ACHN (cell line): ENCODE measurements at regions not wholly inside any gene's neighbourhood (a gene's known extent, or its start where the extent isn't known, plus 50 kb on each side); places are given as distances from the start of the nearest gene placed in this dataset.

Experiments used
- DNase-seq: peaks from one replicate; pipeline ENCODE4 v3.0.0-alpha.2; 2015
- in situ Hi-C: cut with HindIII; loops from 2 replicates; pipeline ENCODE4 v1.10.0; 2017; ENCODE audit warnings: low sequenced_read_pairs, low pct_ligation_motif_present, low pct_unique_long_range_greater_than_20kb

- in situ Hi-C loops, result loop anchor here (25.0 kb wide), 1 partner anchor 243 kb away; no protein-coding TSS in a partner anchor
- no peak for DNase-seq
Observed at GRCh38 chr14:100655741-100656085, 68.5 kb upstream of the BEGAIN start.

DNA sequence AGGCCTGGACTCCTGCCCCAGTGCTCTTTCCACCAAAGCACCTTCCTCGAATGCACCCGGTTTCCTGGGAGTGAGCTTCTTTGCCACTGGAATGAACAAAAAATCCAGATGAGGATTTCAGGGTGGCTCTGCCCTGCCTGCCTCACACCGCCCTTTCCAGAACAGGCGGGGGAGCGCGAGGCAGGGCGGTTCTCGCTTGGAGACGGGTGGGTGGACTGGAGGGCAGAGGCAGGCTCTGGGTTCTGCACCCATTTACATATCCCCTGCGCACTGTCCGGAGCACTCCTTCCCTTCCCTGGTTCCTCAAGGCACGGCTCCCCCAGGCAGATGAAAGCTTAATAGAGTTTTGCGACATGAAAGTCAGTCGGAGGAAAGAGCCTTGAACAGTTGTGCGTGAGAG, 69.7 kb upstream of the DLK1 start:
- in situ Hi-C loops, result loop anchor here (25.0 kb wide), 1 partner anchor 245 kb away; no protein-coding TSS in a partner anchor
- DNase-seq, result no peak

DNA sequence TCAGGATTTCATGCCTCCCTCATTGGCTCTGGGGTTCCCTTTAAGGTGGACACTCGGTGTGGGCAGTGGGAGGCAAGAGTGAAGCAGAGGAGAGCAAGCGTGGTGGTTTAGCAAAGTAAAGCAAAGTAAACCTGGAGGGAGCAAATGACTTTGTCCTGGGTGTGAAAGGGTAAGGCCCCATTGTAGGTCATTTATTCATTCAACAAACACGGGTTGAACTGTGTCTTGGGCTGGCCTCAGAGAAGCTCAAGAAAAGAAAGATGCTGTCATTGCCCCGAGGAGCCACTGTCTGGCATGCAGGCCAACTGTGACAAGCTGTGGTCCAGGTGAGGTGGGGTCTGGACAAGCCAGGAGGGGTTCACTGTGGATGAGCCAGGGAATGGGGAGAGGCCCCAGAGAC, 68.9 kb upstream of the DLK1 start:
- in situ Hi-C loops, result loop anchor here (25.0 kb wide), 1 partner anchor 245 kb away; no protein-coding TSS in a partner anchor
- no peak for DNase-seq

GRCh38 chr14:100658181-100658886, 68.4 kb upstream of the DLK1 start:
- DNase-seq, result no peak
- in situ Hi-C loops, result loop anchor here (25.0 kb wide), 1 partner anchor 246 kb away; no protein-coding TSS in a partner anchor

DNA sequence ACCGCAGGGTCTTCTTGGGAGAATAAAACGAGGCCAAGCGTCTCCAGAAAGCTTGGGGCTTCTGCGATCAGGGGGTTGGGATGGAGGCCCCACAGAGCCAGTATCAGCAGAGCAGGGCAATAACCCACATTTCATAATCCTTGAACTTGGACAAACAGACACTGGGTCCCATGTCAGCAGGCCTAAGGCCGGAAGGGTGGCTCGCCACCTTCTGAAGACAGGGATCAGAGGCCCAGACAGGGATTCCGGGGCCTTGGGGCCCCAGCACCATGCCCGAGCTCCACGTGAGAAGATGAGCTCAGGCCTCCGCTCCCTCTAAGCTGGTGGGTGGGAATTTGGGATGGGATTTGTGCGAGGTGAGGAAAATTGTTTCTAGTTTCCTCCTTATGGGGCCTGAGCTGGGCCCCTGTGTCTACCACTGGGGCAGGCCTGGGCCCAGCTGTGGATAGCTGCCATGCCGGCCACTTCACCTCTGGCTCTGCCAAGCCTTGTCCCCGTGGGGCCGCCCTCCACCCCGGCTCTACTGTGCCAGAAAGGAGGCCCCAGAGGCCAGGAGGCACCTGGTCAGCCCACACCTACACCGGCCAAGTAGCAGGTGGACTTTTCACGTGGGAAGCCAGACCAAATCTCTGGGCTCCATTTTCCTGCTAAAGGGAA, 67.2 kb upstream of the DLK1 start:
- no peak for DNase-seq
- in situ Hi-C loops, result loop anchor here (25.0 kb wide), 1 partner anchor 247 kb away; no protein-coding TSS in a partner anchor

- in situ Hi-C loops, result loop anchor here (25.0 kb wide), 1 partner anchor 248 kb away; no protein-coding TSS in a partner anchor
Observed at GRCh38 chr14:100660498-100660881, 66.2 kb upstream of the DLK1 start.

GRCh38 chr14:100660882-100661635, 65.6 kb upstream of the DLK1 start:
- no peak for DNase-seq
- in situ Hi-C loops, result loop anchor here (25.0 kb wide), 1 partner anchor 249 kb away; no protein-coding TSS in a partner anchor

More at GRCh38 chr14:100660498-100660881, 66.2 kb upstream of the DLK1 start:
- DNase-seq, result no peak

DNA sequence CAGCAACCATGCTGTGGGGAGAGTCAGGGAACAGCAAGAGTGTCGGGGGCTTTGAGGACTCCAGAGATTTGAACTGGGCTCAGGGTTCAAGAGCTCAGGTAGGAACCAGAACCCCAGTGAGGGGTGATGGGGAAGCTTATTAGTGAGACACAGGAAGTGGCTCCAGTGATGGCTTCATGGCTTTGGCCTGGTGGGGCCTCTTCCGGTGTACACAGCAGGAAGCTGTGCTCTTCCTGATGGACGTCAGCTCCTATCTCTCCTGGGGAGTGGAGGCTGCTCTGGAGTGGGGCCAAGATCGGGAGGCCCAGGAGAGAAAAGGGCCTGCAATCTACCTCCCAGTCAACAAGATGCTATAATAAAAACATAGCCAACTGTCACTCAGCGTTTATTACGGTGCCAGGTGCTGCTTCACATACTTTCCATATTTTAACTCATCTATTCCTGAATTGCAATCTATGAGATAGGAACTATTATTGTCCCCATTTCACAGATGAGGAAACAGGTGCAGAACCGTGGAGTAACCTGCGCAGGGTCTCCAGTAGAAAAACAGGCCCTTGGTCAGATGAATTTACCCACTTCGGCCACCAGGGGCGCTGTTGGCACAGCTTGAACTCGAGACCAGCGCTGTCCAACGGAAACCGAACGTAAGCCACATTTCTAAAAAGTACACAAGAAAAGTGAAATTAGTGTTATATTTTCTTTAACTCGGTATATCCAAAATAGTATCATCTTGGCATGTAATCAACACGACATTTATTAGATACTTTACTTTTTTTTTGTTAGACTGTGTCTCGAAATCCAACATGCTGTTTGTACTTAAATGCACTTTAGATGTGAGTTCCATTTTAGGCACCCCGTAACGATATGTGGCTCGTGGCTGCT, 63.6 kb upstream of the DLK1 start:
- in situ Hi-C loops, result loop anchor here (25.0 kb wide), 1 partner anchor 251 kb away; no protein-coding TSS in a partner anchor
- peak; percentile 59 for DNase-seq

DNA sequence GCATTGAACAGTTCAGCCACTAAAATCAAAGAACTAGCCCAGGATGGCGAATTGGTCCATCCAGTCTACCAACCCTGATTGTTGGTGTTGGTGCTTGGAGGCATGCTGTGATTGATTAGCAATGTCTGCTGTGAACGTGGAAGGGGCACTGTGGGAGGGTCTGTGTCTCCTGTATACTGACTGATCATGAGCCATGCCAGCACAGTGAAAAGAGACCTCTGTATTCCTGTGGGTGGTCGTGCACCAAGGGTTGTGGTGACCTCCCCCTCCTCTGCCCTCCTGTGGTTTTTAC, 63.0 kb upstream of the DLK1 start:
- in situ Hi-C loops, result loop anchor here (25.0 kb wide), 1 partner anchor 251 kb away; no protein-coding TSS in a partner anchor
- DNase-seq, result no peak

DNA sequence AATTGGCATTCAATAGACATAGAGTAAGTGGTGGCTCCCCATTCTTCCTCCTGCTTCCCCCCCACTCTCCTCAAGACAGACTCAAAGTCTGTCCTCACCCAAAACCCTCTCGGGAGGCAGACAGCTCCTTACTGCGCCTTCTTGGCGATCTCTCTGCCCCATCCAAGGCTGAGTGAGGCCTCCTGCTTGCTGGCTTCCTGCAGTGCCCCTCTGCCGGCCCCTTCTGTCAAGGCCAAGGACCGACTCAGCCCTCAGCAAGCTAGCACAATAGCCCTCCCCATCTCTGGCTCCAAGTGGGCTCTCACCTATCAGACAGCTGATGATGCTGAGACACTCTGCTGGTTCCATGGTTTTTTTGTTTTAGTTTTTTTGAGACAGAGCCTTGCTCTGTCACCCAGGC, 62.5 kb upstream of the DLK1 start:
- in situ Hi-C loops, result loop anchor here (25.0 kb wide), 1 partner anchor 252 kb away; no protein-coding TSS in a partner anchor
- DNase-seq, result no peak

GRCh38 chr14:100664841-100665510, 61.7 kb upstream of the DLK1 start:
- no peak for DNase-seq
- in situ Hi-C loops, result loop anchor here (25.0 kb wide), 1 partner anchor 253 kb away; no protein-coding TSS in a partner anchor

DNA sequence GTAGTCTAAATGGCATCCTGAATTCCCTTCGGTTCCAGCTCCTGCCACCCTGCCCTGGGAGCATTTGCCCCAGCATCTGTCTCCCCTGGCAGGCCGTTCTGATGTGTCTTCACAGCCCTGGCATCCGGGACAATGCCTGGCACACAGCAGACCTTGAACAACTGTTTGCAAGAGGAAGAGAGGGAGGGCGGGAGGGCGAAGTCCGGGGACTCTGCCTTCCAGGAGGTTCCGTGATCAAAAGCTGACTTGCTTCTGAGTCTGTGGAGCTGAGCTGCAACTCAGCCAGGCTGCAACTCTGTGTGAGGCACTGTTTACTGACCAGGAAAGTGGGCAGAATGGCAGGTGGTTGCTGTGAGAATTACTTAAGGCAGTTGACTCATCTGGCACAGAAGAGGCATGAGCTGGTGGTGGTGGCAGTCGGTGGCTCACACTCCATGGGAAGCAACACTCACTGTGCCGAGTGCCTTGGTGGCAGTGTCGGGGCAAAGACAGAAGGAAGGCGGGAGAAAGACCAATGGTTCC, 61.1 kb upstream of the DLK1 start:
- no peak for DNase-seq
- in situ Hi-C loops, result loop anchor here (25.0 kb wide), 1 partner anchor 253 kb away; no protein-coding TSS in a partner anchor

DNA sequence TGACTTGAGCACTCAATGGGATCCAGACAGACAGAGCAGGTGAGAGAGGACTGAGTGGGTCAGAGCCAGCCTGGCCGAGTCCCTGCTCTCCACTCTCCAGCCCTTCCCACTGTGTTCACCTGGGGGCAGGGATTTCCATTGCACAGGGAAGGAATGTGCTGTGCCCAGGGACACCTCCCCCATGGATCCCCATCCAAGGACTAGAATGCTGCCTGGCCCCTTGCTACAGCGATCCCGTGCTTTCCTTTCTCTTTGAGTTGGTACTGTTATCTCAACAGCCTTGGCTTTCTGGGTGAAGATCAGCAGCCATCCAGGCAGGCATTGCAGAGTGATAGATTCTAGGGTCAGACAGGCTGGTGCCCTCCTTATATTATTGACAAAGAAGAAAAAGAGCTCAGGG, 60.3 kb upstream of the DLK1 start:
- DNase-seq, result no peak
- in situ Hi-C loops, result loop anchor here (25.0 kb wide), 1 partner anchor 254 kb away; no protein-coding TSS in a partner anchor

DNA sequence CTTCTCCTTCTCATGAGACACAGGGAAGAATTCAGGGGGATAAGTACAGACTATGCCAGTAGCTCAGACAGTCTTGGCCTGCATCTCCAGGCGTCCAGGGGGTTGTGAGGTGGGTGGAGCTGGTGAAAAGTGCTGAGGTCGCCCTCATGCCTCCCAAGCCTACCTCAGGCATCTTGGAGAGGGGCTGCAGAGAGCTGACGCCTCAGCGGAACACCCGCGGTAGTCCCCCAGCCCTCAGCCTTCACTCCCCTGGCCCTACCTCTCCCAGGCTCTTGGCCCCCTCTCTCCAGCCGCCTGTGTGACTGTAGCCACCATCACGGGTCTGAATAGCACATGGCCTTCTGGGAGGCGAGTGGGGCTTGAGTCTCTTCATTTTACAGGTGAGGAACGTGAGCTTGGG, 59.8 kb upstream of the DLK1 start:
- no peak for DNase-seq
- in situ Hi-C loops, result loop anchor here (25.0 kb wide), 1 partner anchor 255 kb away; no protein-coding TSS in a partner anchor

- in situ Hi-C loops, result loop anchor here (25.0 kb wide), 1 partner anchor 255 kb away; no protein-coding TSS in a partner anchor
- DNase-seq, result no peak
Observed at GRCh38 chr14:100667656-100668055, 59.0 kb upstream of the DLK1 start.

GRCh38 chr14:100668352-100668751, 58.3 kb upstream of the DLK1 start:
- in situ Hi-C loops, result loop anchor here (25.0 kb wide), 1 partner anchor 256 kb away; no protein-coding TSS in a partner anchor
- DNase-seq, result no peak

- in situ Hi-C loops, result loop anchor here (25.0 kb wide), 1 partner anchor 257 kb away; no protein-coding TSS in a partner anchor
- no peak for DNase-seq
Observed at GRCh38 chr14:100669011-100669412, 57.7 kb upstream of the DLK1 start.
